ENCODE measurements at regions not wholly inside any gene's neighbourhood (a gene's known extent, or its start where the extent isn't known, plus 50 kb on each side); places are given as distances from the start of the nearest gene placed in this dataset.

GRCh38 chr1:22271847-22272801 lies 129.2 kb upstream of the WNT4 start:
- intact Hi-C loops (cut with DNase I; ENCODE audit: low total_unique reads), result no loop called here
- TF ChIP-seq POLR2A (IDR thresholded peaks at IDR 0.05) (no peak), CTCF (IDR thresholded peaks at IDR 0.05) (no peak)
- Histone ChIP-seq H3K4me1 (no peaks in the 10 kb centered on the region), H3K36me3 (no peaks in the 10 kb centered on the region), H3K4me3 (no peak overlapping the region), H3K27ac (no peak overlapping the region), H3K9me3 (no peaks in the 10 kb centered on the region), H3K27me3 (no peaks in the 10 kb centered on the region)
- no peak for DNase-seq

GRCh38 chr1:22273686-22274681 lies 131.1 kb upstream of the WNT4 start:
- no peak overlapping the region for H3K4me3 ChIP-seq
- H3K27ac ChIP-seq, result no peak overlapping the region
- H3K9me3 ChIP-seq, result no peaks in the 10 kb centered on the region
- H3K27me3 ChIP-seq, result no peaks in the 10 kb centered on the region
- intact Hi-C loops (cut with DNase I; ENCODE audit: low total_unique reads), result no loop called here
- no peaks in the 10 kb centered on the region for H3K4me1 ChIP-seq
- TF ChIP-seq CTCF (IDR thresholded peaks at IDR 0.05) (no peak), POLR2A (IDR thresholded peaks at IDR 0.05) (no peak)
- no peak for DNase-seq
- H3K36me3 ChIP-seq, result no peaks in the 10 kb centered on the region

GRCh38 chr1:22275167-22275566 lies 132.3 kb upstream of the WNT4 start:
- intact Hi-C loops (cut with DNase I; ENCODE audit: low total_unique reads), result no loop called here
- Histone ChIP-seq H3K4me1 (no peaks in the 10 kb centered on the region), H3K27me3 (no peaks in the 10 kb centered on the region), H3K36me3 (no peaks in the 10 kb centered on the region), H3K9me3 (no peaks in the 10 kb centered on the region), H3K27ac (no peak overlapping the region), H3K4me3 (no peak overlapping the region)
- no peak for DNase-seq
- no peak for TF ChIP-seq CTCF (IDR thresholded peaks at IDR 0.05)
- TF ChIP-seq POLR2A (IDR thresholded peaks at IDR 0.05), result no peak

GRCh38 chr1:22275626-22276395 lies 132.9 kb upstream of the WNT4 start:
- no peaks in the 10 kb centered on the region for H3K36me3 ChIP-seq
- no peak overlapping the region for H3K27ac ChIP-seq

More at GRCh38 chr1:22275626-22276395, 132.9 kb upstream of the WNT4 start:
- no peak overlapping the region for H3K4me3 ChIP-seq
- no peaks in the 10 kb centered on the region for H3K27me3 ChIP-seq
- DNase-seq, result peak; percentile 25 to 54
- no peak for TF ChIP-seq POLR2A (IDR thresholded peaks at IDR 0.05)
- peak; percentile 54 to 72 (median 66) for TF ChIP-seq CTCF (IDR thresholded peaks at IDR 0.05)
- intact Hi-C loops (cut with DNase I; ENCODE audit: low total_unique reads), result no loop called here
- no peaks in the 10 kb centered on the region for H3K4me1 ChIP-seq
- no peaks in the 10 kb centered on the region for H3K9me3 ChIP-seq

Measured in uterus (tissue), 3 donors.